Smooth muscle cell (in vitro differentiated cells): ENCODE measurements at regions not wholly inside any gene's neighbourhood (a gene's known extent, or its start where the extent isn't known, plus 50 kb on each side); places are given as distances from the start of the nearest gene placed in this dataset.
"Not testable (repeated sequence)": the region's sequence is repeated elsewhere in the genome, so short reads cannot be mapped to it uniquely, and the experiment has no call there.

Experiments
- DNase-seq: peaks from one replicate; lab custom pipeline; 2025; ENCODE audit not compliant: unreplicated experiment; lab: John Stamatoyannopoulos, UW
- H2AFZ ChIP-seq: fragments of 200-600 bp; sonication (generic); 2 replicates; pipeline ENCODE4 v1.6.0; 2016; ENCODE audit warnings: antibody characterized with exemption, low read depth, mild to moderate bottlenecking
- H3F3A ChIP-seq: fragments of 200-600 bp; sonication (generic); 2 replicates; pipeline ENCODE4 v1.6.0; 2017; ENCODE audit warnings: antibody characterized with exemption, low read depth
- H3K27ac ChIP-seq: fragments of 200-600 bp; sonication (generic); 2 replicates; pipeline ENCODE4 v1.5.1; 2016; ENCODE audit warnings: low read depth, mild to moderate bottlenecking
- H3K27me3 ChIP-seq: fragments of 200-600 bp; sonication (generic); 2 replicates; pipeline ENCODE4 v1.6.1; 2016; ENCODE audit warnings: low read depth, mild to moderate bottlenecking
- H3K36me3 ChIP-seq: fragments of 200-600 bp; sonication (generic); 2 replicates; pipeline ENCODE4 v1.5.1; 2016; ENCODE audit warnings: low read depth
- H3K4me1 ChIP-seq: fragments of 200-600 bp; sonication (generic); 2 replicates; pipeline ENCODE4 v1.5.1; 2016; ENCODE audit warnings: low read depth
- H3K4me2 ChIP-seq: fragments of 200-600 bp; sonication (generic); 2 replicates; pipeline ENCODE4 v1.6.0; 2016; ENCODE audit warnings: mild to moderate bottlenecking
- H3K4me3 ChIP-seq: fragments of 200-600 bp; sonication (generic); 2 replicates; pipeline ENCODE4 v1.5.1; 2016; ENCODE audit warnings: mild to moderate bottlenecking
- H3K79me2 ChIP-seq: fragments of 200-600 bp; sonication (generic); 2 replicates; pipeline ENCODE4 v1.6.0; 2016; ENCODE audit warnings: low read depth, mild to moderate bottlenecking
- H3K9ac ChIP-seq: fragments of 200-600 bp; sonication (generic); 2 replicates; pipeline ENCODE4 v1.6.0; 2016; ENCODE audit warnings: low read depth
- H3K9me3 ChIP-seq: fragments of 200-600 bp; sonication (generic); replicated peaks from 2 replicates; pipeline ENCODE4 v1.5.1; 2016; ENCODE audit warnings: low read depth
- H4K20me1 ChIP-seq: fragments of 200-600 bp; sonication (generic); 2 replicates; pipeline ENCODE4 v1.6.0; 2016; ENCODE audit warnings: low read depth
- WGBS: methylation state at CpG from one replicate; pipeline ENCODE4 v1.1.7; 2016; ENCODE audit warnings: low lambda C conversion rate; 5-methylcytosine and 5-hydroxymethylcytosine counted together
- TF ChIP-seq, protein P1 (sequence below): fragments of 200-600 bp; sonication (generic); IDR thresholded peaks from 2 replicates; pipeline ENCODE4 v1.5.1; 2017; ENCODE audit warnings: borderline replicate concordance, mild to moderate bottlenecking, antibody characterized with exemption; ENCODE audit not compliant: insufficient read depth, poor library complexity, severe bottlenecking

DNA sequence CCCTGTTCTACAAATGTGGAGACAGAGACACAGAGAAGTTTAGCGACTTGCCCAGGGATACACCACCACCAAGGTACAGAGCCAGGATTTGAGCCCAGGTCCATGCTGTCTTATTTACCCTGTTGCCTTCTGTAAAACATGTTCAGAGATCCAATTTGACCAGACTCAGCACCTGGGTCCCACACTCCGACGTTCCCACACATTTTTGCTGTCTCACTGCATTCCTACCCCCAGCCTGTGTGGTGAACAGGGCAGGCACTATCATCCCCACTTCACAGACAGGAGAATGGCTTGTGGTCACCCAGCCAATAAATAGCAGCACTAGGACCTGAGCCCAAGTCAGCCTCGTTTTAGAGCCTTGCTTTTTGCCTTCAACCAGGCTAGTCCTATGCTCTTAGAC lies 102.8 kb downstream of the PJA1 start:
- 57% methylated on average over 4 of the region's 4 CpGs for WGBS
- Histone ChIP-seq H3K4me3 (no peak overlapping the region), H3K79me2 (no peaks in the 10 kb centered on the region), H3K36me3 (no peaks in the 10 kb centered on the region), H4K20me1 (no peaks in the 10 kb centered on the region), H3K27ac (no peak overlapping the region), H3K4me2 (no peak overlapping the region), H3F3A (no peaks in the 10 kb centered on the region), H3K9ac (no peak overlapping the region), H3K27me3 (no peaks in the 10 kb centered on the region), H3K4me1 (peaks cover 4% of the 10 kb centered on the region), H3K9me3 (no peaks in the 10 kb centered on the region), H2AFZ (no peak overlapping the region)
- TF ChIP-seq, protein P1, sequence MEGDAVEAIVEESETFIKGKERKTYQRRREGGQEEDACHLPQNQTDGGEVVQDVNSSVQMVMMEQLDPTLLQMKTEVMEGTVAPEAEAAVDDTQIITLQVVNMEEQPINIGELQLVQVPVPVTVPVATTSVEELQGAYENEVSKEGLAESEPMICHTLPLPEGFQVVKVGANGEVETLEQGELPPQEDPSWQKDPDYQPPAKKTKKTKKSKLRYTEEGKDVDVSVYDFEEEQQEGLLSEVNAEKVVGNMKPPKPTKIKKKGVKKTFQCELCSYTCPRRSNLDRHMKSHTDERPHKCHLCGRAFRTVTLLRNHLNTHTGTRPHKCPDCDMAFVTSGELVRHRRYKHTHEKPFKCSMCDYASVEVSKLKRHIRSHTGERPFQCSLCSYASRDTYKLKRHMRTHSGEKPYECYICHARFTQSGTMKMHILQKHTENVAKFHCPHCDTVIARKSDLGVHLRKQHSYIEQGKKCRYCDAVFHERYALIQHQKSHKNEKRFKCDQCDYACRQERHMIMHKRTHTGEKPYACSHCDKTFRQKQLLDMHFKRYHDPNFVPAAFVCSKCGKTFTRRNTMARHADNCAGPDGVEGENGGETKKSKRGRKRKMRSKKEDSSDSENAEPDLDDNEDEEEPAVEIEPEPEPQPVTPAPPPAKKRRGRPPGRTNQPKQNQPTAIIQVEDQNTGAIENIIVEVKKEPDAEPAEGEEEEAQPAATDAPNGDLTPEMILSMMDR, result no peak
- DNase-seq, result no peak

DNA sequence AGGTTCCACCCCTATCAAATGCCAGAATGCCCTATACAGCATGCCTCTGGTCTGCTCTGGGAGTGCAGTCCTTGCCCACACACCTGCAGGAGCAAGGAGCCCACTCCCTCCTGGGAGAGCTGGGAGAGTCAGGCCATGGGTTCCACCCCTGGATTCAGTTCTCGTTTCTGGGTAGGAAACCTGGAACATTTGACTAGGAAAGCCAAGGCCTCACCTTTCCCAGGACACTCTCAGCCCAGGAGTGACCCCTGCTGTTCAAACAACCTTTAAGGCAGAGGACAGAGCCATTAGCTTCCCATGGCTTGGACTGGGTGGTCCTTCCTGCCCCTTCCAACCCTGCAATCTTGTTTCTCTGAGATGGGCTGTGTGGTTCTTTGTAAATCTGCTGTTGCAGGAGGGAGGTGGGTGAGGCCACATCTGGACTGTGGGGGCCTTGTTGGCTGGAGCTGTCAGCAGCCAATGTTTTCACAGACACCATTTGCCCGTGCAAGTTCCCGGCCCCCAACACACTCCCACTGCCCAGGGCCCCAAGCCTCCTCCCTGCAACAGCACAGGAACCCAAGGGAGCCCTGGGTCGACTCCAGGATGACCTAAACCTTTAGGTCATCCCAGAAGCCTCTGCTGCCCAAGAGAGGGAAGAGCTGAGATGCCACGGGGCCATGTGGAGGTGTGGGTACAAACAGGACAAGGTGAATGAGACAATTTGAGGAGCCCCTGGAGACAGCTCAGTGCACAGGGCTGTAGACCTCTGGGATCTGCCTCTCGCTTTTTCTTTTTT lies 104.4 kb downstream of the PJA1 start:
- Histone ChIP-seq H3K9ac (no peak overlapping the region), H3F3A (no peaks in the 10 kb centered on the region), H3K36me3 (no peaks in the 10 kb centered on the region), H3K27me3 (no peaks in the 10 kb centered on the region), H3K4me3 (no peak overlapping the region), H3K27ac (no peak overlapping the region), H3K9me3 (no peaks in the 10 kb centered on the region), H3K4me2 (no peak overlapping the region), H3K4me1 (peaks cover 4% of the 10 kb centered on the region), H3K79me2 (no peaks in the 10 kb centered on the region), H4K20me1 (no peaks in the 10 kb centered on the region), H2AFZ (no peak overlapping the region)
- TF ChIP-seq, protein P1, result no peak
- WGBS, result 54% methylated on average over 6 of the region's 6 CpGs
- no peak for DNase-seq

DNA sequence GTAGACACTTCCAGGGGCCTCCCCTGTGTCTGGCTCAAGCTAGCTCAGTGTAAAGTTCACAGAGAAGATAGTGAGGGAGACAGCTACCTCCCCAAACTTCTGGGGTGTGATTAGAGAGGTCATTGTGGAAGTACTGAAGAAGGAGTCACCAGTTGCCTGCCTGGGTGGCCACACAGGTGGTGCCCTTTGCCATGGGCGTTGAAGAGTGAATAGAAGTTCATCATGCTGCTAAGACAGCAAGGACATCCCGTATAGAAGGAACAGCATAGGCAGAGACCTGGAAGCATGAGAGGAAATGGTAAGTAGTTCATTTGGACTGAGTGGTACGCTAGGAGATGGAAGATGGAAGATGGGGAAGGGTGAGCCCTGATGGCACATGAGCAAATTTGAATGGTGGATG lies 110.1 kb downstream of the PJA1 start:
- H2AFZ ChIP-seq, result no peak overlapping the region
- no peak overlapping the region for H3K27ac ChIP-seq
- H4K20me1 ChIP-seq, result no peaks in the 10 kb centered on the region
- no peaks in the 10 kb centered on the region for H3F3A ChIP-seq
- H3K36me3 ChIP-seq, result no peaks in the 10 kb centered on the region
- no peak overlapping the region for H3K4me3 ChIP-seq
- H3K27me3 ChIP-seq, result no peaks in the 10 kb centered on the region
- no peak for DNase-seq
- TF ChIP-seq, protein P1, result no peak
- H3K9me3 ChIP-seq, result no peaks in the 10 kb centered on the region
- no peaks in the 10 kb centered on the region for H3K79me2 ChIP-seq
- H3K4me2 ChIP-seq, result no peak overlapping the region
- H3K9ac ChIP-seq, result no peak overlapping the region
- 82% methylated on average over 3 of the region's 3 CpGs for WGBS
- H3K4me1 ChIP-seq, result peaks cover 4% of the 10 kb centered on the region

DNA sequence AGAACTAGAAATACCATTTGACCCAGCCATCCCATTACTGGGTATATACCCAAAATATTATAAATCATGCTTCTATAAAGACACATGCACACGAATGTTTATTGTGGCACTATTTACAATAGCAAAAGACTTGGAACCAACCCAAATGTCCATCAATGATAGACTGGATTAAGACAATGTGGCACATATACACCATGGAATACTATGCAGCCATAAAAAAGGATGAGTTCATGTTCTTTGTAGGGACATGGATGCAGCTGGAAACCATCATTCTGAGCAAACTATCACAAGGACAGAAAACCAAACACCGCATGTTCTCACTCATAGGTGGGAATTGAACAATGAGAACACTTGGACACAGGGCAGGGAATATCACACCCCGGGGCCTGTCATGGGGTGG lies 110.8 kb downstream of the PJA1 start:
- not testable (repeated sequence) for H3K4me3 ChIP-seq, H3K36me3 ChIP-seq, H3F3A ChIP-seq, H3K4me2 ChIP-seq, H3K27ac ChIP-seq, DNase-seq, H2AFZ ChIP-seq, H3K9me3 ChIP-seq, H4K20me1 ChIP-seq, H3K9ac ChIP-seq, H3K4me1 ChIP-seq, H3K27me3 ChIP-seq, H3K79me2 ChIP-seq
- WGBS, result 83% methylated on average over 3 of the region's 3 CpGs
